Kidney glomerular epithelial cell (primary cell): ENCODE measurements at regions not wholly inside any gene's neighbourhood (a gene's known extent, or its start where the extent isn't known, plus 50 kb on each side); places are given as distances from the start of the nearest gene placed in this dataset.

Experiments used
- DNase-seq: peaks from one replicate; lab custom pipeline; 2025; lab: John Stamatoyannopoulos, UW

DNA sequence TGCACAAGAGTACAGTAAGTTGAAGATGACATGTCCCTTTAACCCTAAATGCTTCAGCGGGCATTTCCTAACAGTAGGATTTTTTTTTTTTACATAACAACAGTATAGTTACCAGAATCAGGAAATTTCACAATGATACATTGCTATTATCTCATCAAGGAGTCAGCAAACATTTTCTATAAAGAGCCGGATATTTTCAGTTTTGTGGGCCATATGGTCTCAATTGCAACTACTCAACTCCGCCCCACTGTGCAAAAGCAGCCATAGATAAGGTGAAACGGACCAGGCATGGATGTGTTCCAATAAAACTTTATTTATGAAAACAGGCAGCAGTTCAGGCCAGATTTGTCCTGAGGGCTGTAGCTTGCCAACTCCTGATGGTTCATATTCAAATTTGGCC is 130.6 kb downstream of the SMAD6 start:
- no peak for DNase-seq

- no peak for DNase-seq
Observed at GRCh38 chr15:66833371-66833770, 131.3 kb downstream of the SMAD6 start.

DNA sequence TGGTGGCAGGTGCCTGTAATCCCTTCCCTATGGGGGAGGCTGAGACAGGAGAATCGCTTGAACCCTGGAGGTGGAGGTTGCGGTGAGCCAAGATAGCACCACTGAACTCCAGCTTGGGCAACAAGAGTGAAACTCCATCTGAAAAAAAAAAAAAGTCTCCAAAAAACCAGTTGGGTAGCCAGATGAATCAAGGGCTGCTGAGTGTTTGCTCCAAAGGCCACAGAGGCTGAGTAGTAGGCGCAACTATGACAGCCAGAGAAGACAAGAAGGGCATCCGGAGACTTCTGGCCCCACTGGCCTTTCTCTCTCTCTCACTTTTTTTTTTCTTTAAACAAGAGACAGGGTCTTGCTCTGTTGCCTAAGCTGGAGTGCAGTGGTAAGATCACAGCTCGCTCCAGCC is 131.8 kb downstream of the SMAD6 start:
- DNase-seq = no peak

GRCh38 chr15:66834881-66835878 is 133.1 kb downstream of the SMAD6 start:
- no peak for DNase-seq

GRCh38 chr15:66836231-66837030 is 134.4 kb downstream of the SMAD6 start:
- no peak for DNase-seq

DNA sequence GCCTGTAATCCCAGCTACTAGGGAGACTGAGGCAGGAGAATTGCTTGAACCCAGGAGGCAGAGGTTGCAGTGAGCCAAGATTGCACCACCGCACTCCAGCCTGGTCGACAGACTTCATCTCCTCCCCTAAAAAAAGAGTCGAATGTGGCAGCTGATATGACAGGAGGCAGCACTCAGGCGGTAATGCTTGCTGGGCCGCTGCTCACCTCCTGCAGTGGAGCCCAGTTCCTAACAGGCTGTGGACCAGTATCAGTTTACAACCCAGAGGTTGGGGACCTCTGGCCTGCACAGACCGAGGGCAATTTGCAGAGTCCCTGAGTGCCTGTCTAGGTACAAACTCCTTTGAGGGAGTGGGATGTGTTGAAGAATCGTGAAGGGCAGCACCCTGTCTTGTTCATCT is 136.2 kb downstream of the SMAD6 start:
- no peak for DNase-seq

GRCh38 chr15:66838671-66839239 is 136.7 kb downstream of the SMAD6 start:
- DNase-seq = no peak

- no peak for DNase-seq
Observed at GRCh38 chr15:66839506-66840112, 137.6 kb downstream of the SMAD6 start.

DNA sequence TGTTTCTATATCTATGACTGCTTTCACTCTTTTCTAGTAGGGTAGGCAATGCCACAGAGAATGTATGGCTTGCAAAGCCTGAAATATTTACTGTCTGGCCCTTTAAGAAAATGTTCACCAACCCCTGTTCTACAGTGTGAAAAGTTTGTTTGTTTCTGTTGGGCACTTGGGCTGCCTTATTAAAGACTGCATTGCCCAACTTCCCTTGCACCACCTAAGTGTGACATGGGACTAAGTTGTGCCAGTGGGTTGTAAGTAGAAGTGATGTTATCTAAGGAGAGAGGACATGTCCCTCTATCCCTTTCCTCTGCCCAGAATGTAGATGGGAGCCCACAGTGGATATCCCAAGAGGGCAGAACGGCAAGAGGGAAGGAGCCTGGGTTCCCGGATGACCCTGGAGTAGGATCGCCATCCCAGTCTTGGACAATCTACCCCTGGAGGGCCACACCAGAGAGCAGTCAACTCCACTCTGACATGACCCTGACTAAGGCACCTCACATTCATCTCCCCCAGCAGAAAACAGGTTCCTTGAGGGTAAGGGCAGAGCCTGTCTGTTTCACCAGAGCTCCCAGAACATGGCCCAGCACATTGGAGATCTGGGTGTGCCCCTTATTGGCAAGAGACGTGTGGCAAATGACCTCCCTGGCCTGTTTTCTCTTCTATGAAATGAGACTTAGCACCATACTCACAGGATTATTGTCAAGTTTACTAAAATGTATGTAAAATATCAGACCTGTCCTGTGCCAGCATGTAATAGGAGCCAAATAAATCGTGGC is 138.8 kb downstream of the SMAD6 start:
- no peak for DNase-seq

GRCh38 chr15:66841953-66842681 is 140.1 kb downstream of the SMAD6 start:
- DNase-seq = peak; percentile 87

- DNase-seq = no peak
Observed at GRCh38 chr15:66842710-66843441, 140.8 kb downstream of the SMAD6 start.

DNA sequence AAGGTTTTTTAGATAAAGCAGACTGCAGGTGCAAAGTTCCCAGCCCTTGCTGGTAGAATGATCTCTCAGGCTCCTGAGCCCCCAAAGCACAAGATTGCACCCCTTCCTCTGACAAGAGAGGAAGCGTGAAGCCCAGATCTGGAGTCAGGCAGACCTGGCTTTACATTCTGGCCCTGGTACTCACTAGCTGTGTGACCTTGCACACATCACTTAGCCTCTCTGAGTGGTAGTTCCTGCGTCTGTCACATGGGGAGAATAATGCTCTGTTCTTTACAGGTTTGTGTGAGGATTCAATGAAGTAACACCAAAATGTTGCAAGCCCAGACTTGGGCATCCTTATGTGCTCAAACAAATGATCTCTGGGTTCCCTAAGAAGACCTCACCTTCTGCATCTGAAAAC is 141.5 kb downstream of the SMAD6 start:
- DNase-seq = no peak

DNA sequence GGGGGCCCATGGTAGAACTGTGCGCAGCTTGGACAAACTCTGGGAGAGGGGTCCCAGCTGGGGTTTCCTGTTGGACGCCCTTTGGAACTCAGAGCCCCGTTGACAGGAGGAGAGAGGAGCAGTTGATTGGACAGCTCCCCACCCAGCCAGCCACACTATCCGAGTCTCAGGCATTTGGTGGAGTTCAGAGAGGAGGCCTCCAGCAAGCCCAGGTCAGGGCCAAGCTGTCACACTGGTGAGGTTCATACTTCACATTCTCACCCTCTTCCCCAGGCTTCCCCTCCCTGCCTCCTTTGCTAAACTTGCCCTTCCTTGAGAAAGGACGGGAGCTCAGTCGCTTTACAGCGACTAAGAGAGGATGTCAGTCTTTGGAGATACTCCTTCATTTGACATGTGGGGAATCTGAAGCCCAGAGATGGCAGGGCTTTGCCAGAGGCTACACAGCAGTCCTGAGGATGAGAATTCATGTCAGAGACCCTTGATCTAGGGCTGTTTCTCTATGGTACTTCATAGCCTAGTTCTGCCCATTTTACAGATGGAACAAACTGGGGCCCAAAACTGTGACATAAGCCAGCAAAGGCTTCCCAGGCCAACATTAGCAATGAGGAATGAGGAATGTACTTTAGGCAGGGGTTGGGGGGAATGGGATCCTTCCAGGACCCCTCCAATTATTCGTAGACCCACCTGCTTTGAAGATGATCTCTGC is 142.2 kb downstream of the SMAD6 start:
- no peak for DNase-seq

DNA sequence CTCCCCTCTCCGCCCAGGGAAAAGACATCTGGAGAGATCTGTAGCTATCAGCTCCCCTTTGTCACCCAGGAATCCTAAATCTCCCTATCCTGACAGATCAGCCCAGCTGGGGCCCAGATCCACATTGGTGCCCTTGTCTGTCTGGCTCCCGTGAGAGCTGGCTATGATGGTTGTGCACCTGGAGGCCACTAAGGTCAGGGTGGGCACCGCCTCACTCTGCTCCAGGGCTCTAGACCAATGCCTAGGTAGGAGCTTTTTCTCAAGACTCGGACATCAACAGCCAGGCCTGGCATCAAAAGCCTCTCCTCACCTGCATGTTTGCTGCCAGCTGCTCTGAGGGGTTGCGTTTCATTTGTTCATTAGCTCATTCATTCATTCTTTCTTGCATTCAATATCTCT is 142.7 kb downstream of the SMAD6 start:
- DNase-seq = no peak

- DNase-seq = no peak
Observed at GRCh38 chr15:66845266-66845785, 143.3 kb downstream of the SMAD6 start.

- DNase-seq = no peak
Observed at GRCh38 chr15:66846031-66846430, 144.0 kb downstream of the SMAD6 start.

GRCh38 chr15:66846811-66847210 is 144.8 kb downstream of the SMAD6 start:
- no peak for DNase-seq

- no peak for DNase-seq
Observed at GRCh38 chr15:66847565-66847991, 145.5 kb downstream of the SMAD6 start.

GRCh38 chr15:66848116-66848515 is 146.1 kb downstream of the SMAD6 start:
- no peak for DNase-seq
